ELR (cell line): ENCODE measurements at regions not wholly inside any gene's neighbourhood (a gene's known extent, or its start where the extent isn't known, plus 50 kb on each side); places are given as distances from the start of the nearest gene placed in this dataset.
A peak's percentile ranks its signal among the peaks of the same experiment; 100 is the strongest.

Experiments used
- DNase-seq: peaks from one replicate; pipeline ENCODE4 v3.0.0-alpha.2; 2015; ENCODE audit warnings: low read depth

- no peak for DNase-seq
These were observed 58.1 kb downstream of the TUSC7 start for GRCh38 chr3:116767726-116768125.

- peak; percentile 82 for DNase-seq
These were observed 61.4 kb downstream of the TUSC7 start for GRCh38 chr3:116770815-116771450.

- DNase-seq, result peak; percentile 15
These were observed 67.6 kb downstream of the TUSC7 start for GRCh38 chr3:116776880-116777785.

GRCh38 chr3:116785226-116785625 lies 75.6 kb downstream of the TUSC7 start:
- DNase-seq, result no peak

- no peak for DNase-seq
These were observed 93.1 kb downstream of the TUSC7 start for GRCh38 chr3:116802651-116803050.

GRCh38 chr3:116806351-116806750 lies 96.8 kb downstream of the TUSC7 start:
- DNase-seq, result no peak

GRCh38 chr3:116808725-116809124 lies 99.1 kb downstream of the TUSC7 start:
- DNase-seq, result no peak

GRCh38 chr3:116809208-116809607 lies 99.6 kb downstream of the TUSC7 start:
- DNase-seq, result no peak

GRCh38 chr3:116811754-116812153 lies 102.2 kb downstream of the TUSC7 start:
- no peak for DNase-seq

GRCh38 chr3:116812949-116813348 lies 103.4 kb downstream of the TUSC7 start:
- no peak for DNase-seq

GRCh38 chr3:116815321-116815720 lies 105.7 kb downstream of the TUSC7 start:
- no peak for DNase-seq

GRCh38 chr3:116815831-116816588 lies 106.4 kb downstream of the TUSC7 start:
- peak; percentile 10 for DNase-seq

- DNase-seq, result no peak
These were observed 111.8 kb downstream of the TUSC7 start for GRCh38 chr3:116821371-116821770.

- no peak for DNase-seq
These were observed 114.6 kb downstream of the TUSC7 start for GRCh38 chr3:116824208-116824607.

GRCh38 chr3:116833202-116833601 lies 123.6 kb downstream of the TUSC7 start:
- no peak for DNase-seq

GRCh38 chr3:116834816-116835215 lies 125.2 kb downstream of the TUSC7 start:
- DNase-seq, result no peak

- peak; percentile 66 for DNase-seq
These were observed 126.1 kb downstream of the TUSC7 start for GRCh38 chr3:116835658-116836057.

GRCh38 chr3:116836286-116836685 lies 126.7 kb downstream of the TUSC7 start:
- peak; percentile 89 for DNase-seq

GRCh38 chr3:116837483-116837882 lies 127.9 kb downstream of the TUSC7 start:
- no peak for DNase-seq

GRCh38 chr3:116841003-116841735 lies 131.6 kb downstream of the TUSC7 start:
- no peak for DNase-seq

GRCh38 chr3:116842254-116842957 lies 132.8 kb downstream of the TUSC7 start:
- no peak for DNase-seq
